ENCODE measurements at regions not wholly inside any gene's neighbourhood (a gene's known extent, or its start where the extent isn't known, plus 50 kb on each side); places are given as distances from the start of the nearest gene placed in this dataset.

- TF ChIP-seq YY1 (IDR thresholded peaks at IDR 0.05; ENCODE audit: insufficient read depth, insufficient read length) (no peak), ZNF274 (IDR thresholded peaks at IDR 0.05; ENCODE audit: low read depth, low read length) (no peak)
These were observed 116.4 kb upstream of the KCNQ5 start for GRCh38 chr6:72505446-72505845.
